Endothelial cell of umbilical vein (primary cell): ENCODE measurements at regions not wholly inside any gene's neighbourhood (a gene's known extent, or its start where the extent isn't known, plus 50 kb on each side); places are given as distances from the start of the nearest gene placed in this dataset.

ENCODE experiments used
- BruUV-seq: library from RNA; stranded (reverse); fragments of 400-500 nt; replicated peaks from 2 replicates; lab custom pipeline; 2021; lab: Mats Ljungman, UMichigan
- CTCF ChIA-PET: fragments of 300-600, 350-600 bp; sonication (Branson Sonifier 250); formaldehyde crosslinking; loops from one replicate; lab custom pipeline; 2021; ENCODE audit warnings: antibody characterized with exemption, inconsistent platforms; lab: Charles Lee
- POLR2A ChIA-PET: fragments of 300-600, 350-600 bp; sonication (Branson Sonifier 250); formaldehyde crosslinking; loops from one replicate; lab custom pipeline; 2021; ENCODE audit warnings: antibody characterized with exemption, inconsistent platforms; lab: Charles Lee
- DNase-seq: peaks from one replicate; pipeline ENCODE4 v3.0.0-alpha.2; 2011; ENCODE audit warnings: low read depth, low spot score
- FAIRE-seq: peaks from 2 replicates; lab custom pipeline; 2011; peaks lifted over from hg19 to GRCh38; lab: Jason Lieb, UNC
- H2AFZ ChIP-seq: 2 replicates; pipeline ENCODE4 v1.6.0; 2012; ENCODE audit warnings: low read depth, low read length, control low read depth, inconsistent platforms
- H3K27ac ChIP-seq: 2 replicates; pipeline ENCODE4 v1.5.1; 2011; ENCODE audit warnings: low read depth, mild to moderate bottlenecking, control low read depth, low read length, moderate library complexity; ENCODE audit not compliant: insufficient read depth
- H3K27me3 ChIP-seq, 2 experiments: 2 replicates each; pipeline versions ENCODE4 v1.6.0 to v1.6.1; 2011; ENCODE audit warnings: low read length in 2 of 2, mixed read lengths in 1 of 2; ENCODE audit not compliant: control insufficient read depth in 2 of 2, insufficient read depth in 2 of 2
- H3K36me3 ChIP-seq, 2 experiments: 2 replicates in 1 of 2; 3 replicates in 1 of 2; pipeline ENCODE4 v1.5.1; 2011; ENCODE audit warnings: low read length in 2 of 2, mild to moderate bottlenecking in 1 of 2, moderate library complexity in 1 of 2; ENCODE audit not compliant: control insufficient read depth in 2 of 2, insufficient read depth in 2 of 2; ENCODE audit errors: extremely low read depth in 1 of 2
- H3K4me1 ChIP-seq: 3 replicates; pipeline ENCODE4 v1.5.1; 2011; ENCODE audit warnings: mild to moderate bottlenecking, low read length; ENCODE audit not compliant: control insufficient read depth, insufficient read depth; ENCODE audit errors: extremely low read depth
- H3K4me2 ChIP-seq: 2 replicates; pipeline ENCODE4 v1.6.1; 2011; ENCODE audit warnings: low read length, control low read depth, mixed read lengths; ENCODE audit not compliant: insufficient read depth
- H3K4me3 ChIP-seq, 3 experiments: fragments of 200-600 bp in 1 of 3; sonication (generic), shearing (Covaris generic) in 1 of 3; replicated peaks in 1 of 3; 2 replicates each; pipeline ENCODE4 v1.5.1; 2011 to 2016; ENCODE audit warnings: control low read depth in 3 of 3, low read length in 3 of 3, mild to moderate bottlenecking in 2 of 3, inconsistent platforms in 1 of 3, low read depth in 1 of 3, moderate library complexity in 1 of 3; ENCODE audit not compliant: insufficient read depth in 1 of 3
- H3K79me2 ChIP-seq: 2 replicates; pipeline ENCODE4 v1.6.0; 2012; ENCODE audit warnings: low read length, inconsistent platforms; ENCODE audit not compliant: control insufficient read depth, insufficient read depth
- H3K9ac ChIP-seq: replicated peaks from 2 replicates; pipeline ENCODE3; 2011; ENCODE audit warnings: low read length, control low read depth; ENCODE audit not compliant: insufficient read depth; ENCODE audit errors: extremely low read depth
- H3K9me1 ChIP-seq: replicated peaks from 3 replicates; pipeline ENCODE4 v1.6.0; 2011; ENCODE audit warnings: mild to moderate bottlenecking, low read length; ENCODE audit not compliant: control insufficient read depth, insufficient read depth; ENCODE audit errors: extremely low read depth
- H3K9me3 ChIP-seq: replicated peaks from 2 replicates; pipeline ENCODE4 v1.5.1; 2012; ENCODE audit warnings: low read length, inconsistent platforms; ENCODE audit not compliant: control insufficient read depth, insufficient read depth
- H4K20me1 ChIP-seq: replicated peaks from 2 replicates; pipeline ENCODE3; 2011; ENCODE audit warnings: mild to moderate bottlenecking, low read length; ENCODE audit not compliant: control insufficient read depth, insufficient read depth; ENCODE audit errors: extremely low read depth
- EZH2 ChIP-seq: IDR thresholded peaks from 2 replicates; pipeline ENCODE4 v1.6.1; 2012; ENCODE audit warnings: borderline replicate concordance, low read depth, mild to moderate bottlenecking, moderate library complexity, low read length, inconsistent platforms; ENCODE audit not compliant: severe bottlenecking
- FOS ChIP-seq: IDR thresholded peaks from 2 replicates; pipeline ENCODE4 v1.6.1; 2011; ENCODE audit warnings: mild to moderate bottlenecking, low read length, moderate library complexity, borderline replicate concordance; ENCODE audit not compliant: insufficient read depth
- GATA2 ChIP-seq: IDR thresholded peaks from 2 replicates; pipeline ENCODE4 v1.7.0; 2011; ENCODE audit warnings: low read depth, mild to moderate bottlenecking, moderate library complexity, mixed read lengths, low read length; ENCODE audit not compliant: insufficient read length, insufficient read depth
- JUN ChIP-seq: IDR thresholded peaks from 2 replicates; pipeline ENCODE4 v1.6.1; 2011; ENCODE audit warnings: borderline replicate concordance, low read depth; ENCODE audit not compliant: insufficient read length, insufficient read depth
- MYC ChIP-seq: IDR thresholded peaks from one replicate; pipeline ENCODE4 v1.6.1; 2011; ENCODE audit warnings: mild to moderate bottlenecking, low read depth, low read length
- POLR2A ChIP-seq: IDR thresholded peaks from 2 replicates; pipeline ENCODE4 v1.6.1; 2012; ENCODE audit warnings: low read depth, mild to moderate bottlenecking, control low read depth, low read length
- POLR2AphosphoS5 ChIP-seq: IDR thresholded peaks from 2 replicates; pipeline ENCODE4 v1.6.1; 2012; ENCODE audit warnings: low read depth, mild to moderate bottlenecking, control low read depth, low read length, moderate library complexity; ENCODE audit not compliant: insufficient read depth
- dilution Hi-C: fragments of 300-500 bp; cut with MboI; formaldehyde crosslinking; loops from one replicate; pipeline ENCODE4 v1.15.0; 2019; ENCODE audit warnings: low sequenced_read_pairs; ENCODE audit not compliant: extremely low pct_ligation_motif_present
- intact Hi-C: fragments of 100-400 bp; cut with micrococcal nuclease; formaldehyde crosslinking; loops from one replicate; pipeline ENCODE4 v1.10.0; 2022
- TF ChIP-seq, protein P1 (sequence below), 2 donors: IDR thresholded peaks; 1 replicate in 1 of 2; 2 replicates in 1 of 2; pipeline ENCODE4 v1.5.1; 2011; ENCODE audit warnings: low read length in 2 of 2, mild to moderate bottlenecking in 2 of 2, moderate library complexity in 2 of 2, control low read depth in 1 of 2, inconsistent platforms in 1 of 2, low read depth in 1 of 2; ENCODE audit not compliant: insufficient read depth in 1 of 2; ENCODE audit errors: extremely low read depth in 1 of 2
- TF ChIP-seq, protein P2 (sequence below): IDR thresholded peaks from 2 replicates; pipeline ENCODE4 v1.6.1; 2011; ENCODE audit not compliant: insufficient read depth, insufficient read length

DNA sequence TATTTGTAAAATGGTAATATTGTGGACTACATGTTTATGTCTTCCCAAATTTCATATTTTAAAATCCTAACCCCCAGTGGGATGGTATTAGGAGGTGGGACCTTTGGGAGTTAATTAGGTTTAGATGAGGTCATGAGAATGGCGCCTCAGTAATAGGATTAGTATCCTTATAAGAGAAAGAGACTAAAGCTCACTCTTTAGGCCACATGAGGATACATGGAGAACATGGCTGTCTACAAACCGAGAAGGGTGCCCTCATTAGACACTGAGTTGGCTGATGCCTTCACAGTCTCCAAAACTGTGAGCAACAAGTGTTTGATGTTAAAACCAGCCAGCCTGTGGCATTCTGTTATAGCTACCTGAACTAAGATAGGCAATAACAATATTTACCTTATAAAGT lies 58.3 kb upstream of the OTOGL start:
- no peak overlapping the region for H3K9ac ChIP-seq
- intact Hi-C loops: no loop called here
- ChIA-PET POLR2A (no interaction called here), CTCF (interaction anchor here (1.2 to 1.4 kb wide), 2 partner anchors 15 kb away, joined by 3 to 5 read pairs; no protein-coding TSS in a partner anchor)
- H3K4me3 ChIP-seq: no peak overlapping the region
- FAIRE-seq (no peak), DNase-seq (no peak)
- no peak overlapping the region for H2AFZ ChIP-seq
- no peaks in the 10 kb centered on the region for H3K9me1 ChIP-seq
- dilution Hi-C loops: no loop called here
- H3K4me2 ChIP-seq: no peak overlapping the region
- TF ChIP-seq FOS: no peak
- no peak for TF ChIP-seq JUN
- no peak for TF ChIP-seq MYC
- TF ChIP-seq POLR2A: no peak
- TF ChIP-seq EZH2: no peak
- TF ChIP-seq, protein P1, sequence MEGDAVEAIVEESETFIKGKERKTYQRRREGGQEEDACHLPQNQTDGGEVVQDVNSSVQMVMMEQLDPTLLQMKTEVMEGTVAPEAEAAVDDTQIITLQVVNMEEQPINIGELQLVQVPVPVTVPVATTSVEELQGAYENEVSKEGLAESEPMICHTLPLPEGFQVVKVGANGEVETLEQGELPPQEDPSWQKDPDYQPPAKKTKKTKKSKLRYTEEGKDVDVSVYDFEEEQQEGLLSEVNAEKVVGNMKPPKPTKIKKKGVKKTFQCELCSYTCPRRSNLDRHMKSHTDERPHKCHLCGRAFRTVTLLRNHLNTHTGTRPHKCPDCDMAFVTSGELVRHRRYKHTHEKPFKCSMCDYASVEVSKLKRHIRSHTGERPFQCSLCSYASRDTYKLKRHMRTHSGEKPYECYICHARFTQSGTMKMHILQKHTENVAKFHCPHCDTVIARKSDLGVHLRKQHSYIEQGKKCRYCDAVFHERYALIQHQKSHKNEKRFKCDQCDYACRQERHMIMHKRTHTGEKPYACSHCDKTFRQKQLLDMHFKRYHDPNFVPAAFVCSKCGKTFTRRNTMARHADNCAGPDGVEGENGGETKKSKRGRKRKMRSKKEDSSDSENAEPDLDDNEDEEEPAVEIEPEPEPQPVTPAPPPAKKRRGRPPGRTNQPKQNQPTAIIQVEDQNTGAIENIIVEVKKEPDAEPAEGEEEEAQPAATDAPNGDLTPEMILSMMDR (IDR thresholded peaks at IDR 0.05; ENCODE audit: extremely low read depth in 1 of 2, insufficient read depth in 1 of 2, low read depth in 1 of 2, low read length in 2 of 2): no peak
- TF ChIP-seq GATA2: no peak
- TF ChIP-seq POLR2AphosphoS5: no peak
- TF ChIP-seq, protein P2, sequence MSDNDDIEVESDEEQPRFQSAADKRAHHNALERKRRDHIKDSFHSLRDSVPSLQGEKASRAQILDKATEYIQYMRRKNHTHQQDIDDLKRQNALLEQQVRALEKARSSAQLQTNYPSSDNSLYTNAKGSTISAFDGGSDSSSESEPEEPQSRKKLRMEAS: no peak
- H3K9me3 ChIP-seq: no peaks in the 10 kb centered on the region
- H3K36me3 ChIP-seq: no peaks in the 10 kb centered on the region
- H3K79me2 ChIP-seq: no peaks in the 10 kb centered on the region
- H3K27me3 ChIP-seq: no peaks in the 10 kb centered on the region
- peaks cover 16% of the 10 kb centered on the region for H3K4me1 ChIP-seq
- no peak overlapping the region for H3K27ac ChIP-seq
- no peaks in the 10 kb centered on the region for H4K20me1 ChIP-seq
- BruUV-seq: no TSS peak
